Mesendoderm (in vitro differentiated cells): ENCODE measurements at regions not wholly inside any gene's neighbourhood (a gene's known extent, or its start where the extent isn't known, plus 50 kb on each side); places are given as distances from the start of the nearest gene placed in this dataset.

Source experiments
- DNase-seq: peaks from one replicate; pipeline ENCODE4 v3.0.0; 2013
- H2AK5ac ChIP-seq: 2 replicates; pipeline ENCODE4 v1.6.1; 2013; ENCODE audit warnings: low read length, inconsistent platforms
- H2BK120ac ChIP-seq: 2 replicates; pipeline ENCODE4 v1.6.1; 2013; ENCODE audit warnings: low read depth, mild to moderate bottlenecking, low read length, moderate library complexity, mixed read lengths
- H2BK15ac ChIP-seq: replicated peaks from 2 replicates; pipeline ENCODE4 v1.6.1; 2013; ENCODE audit warnings: low read depth, mild to moderate bottlenecking, moderate library complexity
- H2BK5ac ChIP-seq: 2 replicates; pipeline ENCODE4 v1.6.1; 2013; ENCODE audit warnings: low read length, inconsistent platforms
- H3K18ac ChIP-seq: 2 replicates; pipeline ENCODE4 v1.6.1; 2013; ENCODE audit warnings: mild to moderate bottlenecking, low read length, mixed read lengths
- H3K23ac ChIP-seq: one replicate; pipeline ENCODE4 v1.6.1; 2013; ENCODE audit warnings: low read length
- H3K27ac ChIP-seq: 2 replicates; pipeline ENCODE4 v1.5.1; 2013; ENCODE audit warnings: low read depth, mild to moderate bottlenecking, inconsistent platforms, low read length, moderate library complexity
- H3K27me3 ChIP-seq: 2 replicates; pipeline ENCODE4 v1.6.1; 2013; ENCODE audit warnings: low read length, control low read depth, mild to moderate bottlenecking, inconsistent platforms; ENCODE audit not compliant: insufficient read depth, poor library complexity
- H3K36me3 ChIP-seq: 2 replicates; pipeline ENCODE4 v1.6.1; 2013; ENCODE audit warnings: low read length, inconsistent platforms; ENCODE audit not compliant: control insufficient read depth, insufficient read depth
- H3K4ac ChIP-seq: one replicate; pipeline ENCODE4 v1.6.1; 2013; ENCODE audit warnings: low read depth, mild to moderate bottlenecking, low read length, moderate library complexity
- H3K4me1 ChIP-seq: 2 replicates; pipeline ENCODE4 v1.6.1; 2013; ENCODE audit warnings: low read depth, low read length, inconsistent platforms; ENCODE audit not compliant: control insufficient read depth
- H3K4me2 ChIP-seq: 2 replicates; pipeline ENCODE4 v1.6.1; 2013; ENCODE audit warnings: low read length
- H3K4me3 ChIP-seq: 2 replicates; pipeline ENCODE4 v1.5.1; 2013; ENCODE audit warnings: mild to moderate bottlenecking, low read length
- H3K56ac ChIP-seq: one replicate; pipeline ENCODE4 v1.6.1; 2013; ENCODE audit warnings: low read length
- H3K79me1 ChIP-seq: 2 replicates; pipeline ENCODE4 v1.6.1; 2013; ENCODE audit warnings: low read length, inconsistent platforms
- H3K79me2 ChIP-seq: 2 replicates; pipeline ENCODE4 v1.6.1; 2013; ENCODE audit warnings: mild to moderate bottlenecking, low read length; ENCODE audit not compliant: control insufficient read depth, insufficient read depth
- H3K9ac ChIP-seq: 2 replicates; pipeline ENCODE4 v1.6.1; 2013; ENCODE audit warnings: low read length, inconsistent platforms
- H4K5ac ChIP-seq: one replicate; pipeline ENCODE4 v1.6.1; 2013; ENCODE audit warnings: low read length
- H4K8ac ChIP-seq: one replicate; pipeline ENCODE4 v1.6.1; 2013; ENCODE audit warnings: low read depth, mild to moderate bottlenecking, control low read depth, low read length, moderate library complexity
- WGBS: extraction: QIAGEN DNeasy Blood & Tissue Kit; methylation state at CpG from one replicate; pipeline ENCODE4 v1.1.7; 2013; ENCODE audit warnings: low lambda C conversion rate, missing lambda C conversion rate; ENCODE audit not compliant: insufficient coverage; ENCODE audit errors: extremely low coverage; 5-methylcytosine and 5-hydroxymethylcytosine counted together

DNA sequence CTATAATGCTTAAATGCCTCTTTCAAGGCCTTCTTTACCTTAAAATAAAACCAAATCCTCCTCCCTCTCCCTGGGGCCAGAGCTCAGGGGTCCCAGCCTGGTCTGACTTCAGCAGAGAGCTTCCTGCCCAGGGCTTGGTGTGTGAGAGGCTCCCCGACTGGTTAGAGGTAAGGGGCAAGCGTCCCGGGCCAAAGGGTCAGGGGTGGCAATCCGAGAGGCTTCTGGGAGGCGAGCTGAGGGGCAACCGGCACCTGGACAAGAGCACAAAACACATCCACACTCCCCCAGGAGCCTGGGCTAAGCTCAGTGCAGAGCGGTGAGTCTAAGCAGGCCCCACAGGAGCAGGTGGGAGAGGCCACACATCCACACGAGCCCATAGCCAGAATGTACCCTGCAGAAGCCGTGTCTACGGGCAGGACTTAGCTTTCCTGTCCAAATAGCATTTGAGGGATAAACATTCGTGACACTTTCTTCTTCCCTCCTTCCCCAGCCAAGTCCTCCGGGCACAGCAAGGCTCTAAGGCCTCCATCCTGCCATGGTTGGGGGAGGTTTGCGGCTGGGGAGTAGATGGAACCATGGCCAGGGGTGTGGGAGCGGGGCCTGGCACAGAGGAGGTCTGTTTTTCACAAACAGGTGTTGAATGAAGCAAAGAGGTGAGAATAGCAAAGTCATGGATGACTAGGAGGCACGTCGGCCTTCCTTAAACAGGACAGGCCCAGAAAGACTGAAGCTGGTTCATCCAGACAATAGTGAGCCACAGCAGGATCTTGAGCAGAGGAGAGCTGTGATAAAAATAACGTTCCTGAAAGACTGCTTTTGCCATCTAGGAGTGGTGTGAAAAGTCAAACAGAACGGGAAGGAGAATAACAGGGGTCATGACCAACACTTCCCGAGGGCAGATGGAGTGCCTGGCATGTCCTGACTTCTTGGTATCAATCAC lies 98.7 kb upstream of the IQSEC1 start:
- DNase-seq, result no peak
- H3K79me2 ChIP-seq, result no peaks in the 10 kb centered on the region
- no CpG with 5 or more reads among the region's 19 CpGs for WGBS
- H3K4me2 ChIP-seq, result no peak overlapping the region
- H3K23ac ChIP-seq, result no peak overlapping the region
- H4K8ac ChIP-seq, result no peak overlapping the region
- no peak overlapping the region for H2AK5ac ChIP-seq
- no peak overlapping the region for H2BK5ac ChIP-seq
- no peaks in the 10 kb centered on the region for H3K79me1 ChIP-seq
- no peak overlapping the region for H3K56ac ChIP-seq
- no peak overlapping the region for H3K18ac ChIP-seq
- H3K4ac ChIP-seq, result no peak overlapping the region
- no peaks in the 10 kb centered on the region for H3K36me3 ChIP-seq
- no peak overlapping the region for H2BK15ac ChIP-seq
- H3K4me1 ChIP-seq, result no peaks in the 10 kb centered on the region
- H3K27me3 ChIP-seq, result no peaks in the 10 kb centered on the region
- no peak overlapping the region for H2BK120ac ChIP-seq
- H3K4me3 ChIP-seq, result no peak overlapping the region
- H3K9ac ChIP-seq, result no peak overlapping the region
- H4K5ac ChIP-seq, result no peak overlapping the region
- H3K27ac ChIP-seq, result no peak overlapping the region

DNA sequence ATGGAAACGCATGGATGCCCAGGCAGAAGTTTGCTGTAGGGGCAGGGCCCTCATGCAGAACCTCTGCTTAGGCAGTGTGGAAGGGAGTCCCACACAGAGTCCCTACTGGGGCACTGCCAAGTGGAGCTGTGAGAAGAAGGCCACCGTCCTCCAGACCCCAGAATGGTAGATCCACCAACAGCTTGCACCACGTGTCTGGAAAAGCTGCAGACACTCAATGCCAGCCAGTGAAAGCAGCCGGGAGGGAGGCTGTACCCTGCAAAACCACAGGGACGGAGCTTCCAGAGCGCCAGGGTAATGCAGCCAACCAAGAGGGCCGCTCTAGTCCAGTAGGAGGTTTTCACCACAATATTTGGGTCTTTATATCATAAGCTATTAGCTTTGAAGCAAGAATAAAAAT lies 97.1 kb upstream of the IQSEC1 start:
- no peak overlapping the region for H3K4me3 ChIP-seq
- H3K4ac ChIP-seq, result no peak overlapping the region
- H2BK15ac ChIP-seq, result no peak overlapping the region
- H4K5ac ChIP-seq, result no peak overlapping the region
- no peak overlapping the region for H2BK5ac ChIP-seq
- DNase-seq, result no peak
- no peak overlapping the region for H2BK120ac ChIP-seq
- H4K8ac ChIP-seq, result no peak overlapping the region
- H3K79me2 ChIP-seq, result no peaks in the 10 kb centered on the region
- H3K56ac ChIP-seq, result no peak overlapping the region
- H3K9ac ChIP-seq, result no peak overlapping the region
- H3K18ac ChIP-seq, result no peak overlapping the region
- H3K36me3 ChIP-seq, result no peaks in the 10 kb centered on the region
- no peak overlapping the region for H2AK5ac ChIP-seq
- no peaks in the 10 kb centered on the region for H3K4me1 ChIP-seq
- no peak overlapping the region for H3K4me2 ChIP-seq
- no CpG with 5 or more reads among the region's 7 CpGs for WGBS
- H3K27ac ChIP-seq, result no peak overlapping the region
- H3K23ac ChIP-seq, result no peak overlapping the region
- H3K79me1 ChIP-seq, result no peaks in the 10 kb centered on the region
- H3K27me3 ChIP-seq, result no peaks in the 10 kb centered on the region

DNA sequence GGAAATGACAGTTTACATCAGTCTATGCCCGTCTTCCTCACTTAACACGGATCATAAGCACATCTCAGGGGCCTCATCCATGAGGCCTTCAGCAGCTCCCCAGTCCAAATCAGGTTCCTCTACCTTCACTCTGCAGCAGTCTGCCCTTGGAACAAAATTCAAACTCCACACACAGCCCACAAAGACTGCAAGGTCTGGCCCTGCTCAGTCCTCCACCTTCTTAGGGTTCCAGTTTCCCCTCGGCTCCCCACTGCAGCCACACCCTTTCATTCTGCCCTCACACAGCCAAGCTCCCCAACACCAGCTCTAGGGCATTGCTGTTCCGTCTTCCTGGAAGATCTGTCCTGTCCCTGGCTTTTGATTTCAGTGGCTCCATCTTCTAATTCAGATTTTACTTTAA lies 95.2 kb upstream of the IQSEC1 start:
- Histone ChIP-seq H2BK120ac (no peak overlapping the region), H3K56ac (no peak overlapping the region), H3K4me3 (no peak overlapping the region), H4K5ac (no peak overlapping the region), H2AK5ac (no peak overlapping the region), H3K79me2 (no peaks in the 10 kb centered on the region), H2BK15ac (no peak overlapping the region), H3K36me3 (no peaks in the 10 kb centered on the region), H3K23ac (no peak overlapping the region), H3K4me2 (no peak overlapping the region), H3K9ac (no peak overlapping the region), H2BK5ac (no peak overlapping the region), H3K18ac (no peak overlapping the region), H3K79me1 (no peaks in the 10 kb centered on the region), H3K4me1 (no peaks in the 10 kb centered on the region), H4K8ac (no peak overlapping the region), H3K27ac (no peak overlapping the region), H3K4ac (no peak overlapping the region), H3K27me3 (no peaks in the 10 kb centered on the region)
- DNase-seq, result no peak
- WGBS, result no CpG with 5 or more reads among the region's 4 CpGs

DNA sequence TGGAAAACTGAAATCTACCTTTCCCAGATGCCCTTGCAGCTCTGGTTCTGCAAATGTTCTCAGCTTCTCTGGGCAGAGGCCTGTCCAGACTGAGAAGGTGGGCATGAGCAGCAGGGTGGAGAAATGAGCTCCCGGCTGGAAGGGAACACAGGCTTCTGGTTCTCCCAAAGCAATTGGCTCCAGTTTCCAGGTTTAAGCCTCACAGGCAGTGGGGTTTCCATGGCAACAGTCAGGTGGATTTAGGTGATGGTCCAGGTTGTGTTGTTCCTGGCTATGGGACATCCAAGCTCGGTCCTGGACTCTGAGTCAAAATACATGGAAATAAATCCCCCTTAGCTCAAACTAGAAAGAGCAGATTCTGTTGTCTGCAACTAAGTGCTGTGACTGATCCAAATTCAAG lies 94.6 kb upstream of the IQSEC1 start:
- no peaks in the 10 kb centered on the region for H3K36me3 ChIP-seq
- no peak overlapping the region for H3K4ac ChIP-seq
- no peak overlapping the region for H2BK5ac ChIP-seq
- no peak overlapping the region for H3K56ac ChIP-seq
- H3K27me3 ChIP-seq, result no peaks in the 10 kb centered on the region
- no peak overlapping the region for H3K27ac ChIP-seq
- H3K9ac ChIP-seq, result no peak overlapping the region
- no peak overlapping the region for H4K5ac ChIP-seq
- no peak overlapping the region for H3K18ac ChIP-seq
- no peak overlapping the region for H2AK5ac ChIP-seq
- H2BK15ac ChIP-seq, result no peak overlapping the region
- no CpG with 5 or more reads among the region's 2 CpGs for WGBS
- no peak overlapping the region for H2BK120ac ChIP-seq
- no peaks in the 10 kb centered on the region for H3K4me1 ChIP-seq
- H3K79me1 ChIP-seq, result no peaks in the 10 kb centered on the region
- H4K8ac ChIP-seq, result no peak overlapping the region
- H3K23ac ChIP-seq, result no peak overlapping the region
- DNase-seq, result no peak
- no peak overlapping the region for H3K4me3 ChIP-seq
- no peak overlapping the region for H3K4me2 ChIP-seq
- no peaks in the 10 kb centered on the region for H3K79me2 ChIP-seq

GRCh38 chr3:13167064-13167743 lies 94.0 kb upstream of the IQSEC1 start:
- Histone ChIP-seq H3K79me2 (no peaks in the 10 kb centered on the region), H2BK120ac (no peak overlapping the region), H4K8ac (no peak overlapping the region), H2BK15ac (no peak overlapping the region), H3K4ac (no peak overlapping the region), H3K4me2 (no peak overlapping the region), H3K27me3 (no peaks in the 10 kb centered on the region), H3K9ac (no peak overlapping the region), H3K36me3 (no peaks in the 10 kb centered on the region), H4K5ac (no peak overlapping the region), H2AK5ac (no peak overlapping the region), H3K56ac (no peak overlapping the region), H3K4me3 (no peak overlapping the region), H3K18ac (no peak overlapping the region), H2BK5ac (no peak overlapping the region), H3K23ac (no peak overlapping the region), H3K4me1 (no peaks in the 10 kb centered on the region), H3K79me1 (no peaks in the 10 kb centered on the region), H3K27ac (no peak overlapping the region)
- no peak for DNase-seq
- WGBS, result no CpG with 5 or more reads among the region's 11 CpGs
